ENCODE measurements at regions not wholly inside any gene's neighbourhood (a gene's known extent, or its start where the extent isn't known, plus 50 kb on each side); places are given as distances from the start of the nearest gene placed in this dataset.

DNA sequence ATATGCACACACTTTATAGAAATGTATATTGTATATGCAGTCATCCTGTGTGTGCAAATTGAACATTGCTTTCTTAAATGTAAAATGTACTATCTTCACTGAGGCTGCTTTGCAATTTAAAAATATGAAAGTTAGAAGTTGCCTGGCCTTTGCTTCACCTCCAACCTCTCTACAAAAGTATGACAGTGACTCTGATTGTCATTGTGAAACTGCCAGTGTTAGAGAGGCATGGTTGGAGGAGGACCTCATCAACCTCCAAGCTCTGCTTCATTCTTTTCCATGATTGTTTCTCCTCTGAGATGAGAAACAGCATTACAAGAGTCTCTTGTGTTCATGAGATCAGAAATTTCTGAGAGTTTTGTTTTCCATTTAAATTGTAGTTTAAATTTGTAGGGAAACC is 185.5 kb downstream of the ZC3H11B start:
- no peak for TF ChIP-seq POLR2A (IDR thresholded peaks at IDR 0.05; ENCODE audit: low read depth, low read length)
- no peak for TF ChIP-seq TAF1 (IDR thresholded peaks at IDR 0.05; ENCODE audit: low read depth, low read length)
- no peak for TF ChIP-seq POLR2AphosphoS5 (IDR thresholded peaks at IDR 0.05; ENCODE audit: low read depth, low read length)
